ENCODE measurements at regions not wholly inside any gene's neighbourhood (a gene's known extent, or its start where the extent isn't known, plus 50 kb on each side); places are given as distances from the start of the nearest gene placed in this dataset.
"Not testable (repeated sequence)": the region's sequence is repeated elsewhere in the genome, so short reads cannot be mapped to it uniquely, and the experiment has no call there.

DNA sequence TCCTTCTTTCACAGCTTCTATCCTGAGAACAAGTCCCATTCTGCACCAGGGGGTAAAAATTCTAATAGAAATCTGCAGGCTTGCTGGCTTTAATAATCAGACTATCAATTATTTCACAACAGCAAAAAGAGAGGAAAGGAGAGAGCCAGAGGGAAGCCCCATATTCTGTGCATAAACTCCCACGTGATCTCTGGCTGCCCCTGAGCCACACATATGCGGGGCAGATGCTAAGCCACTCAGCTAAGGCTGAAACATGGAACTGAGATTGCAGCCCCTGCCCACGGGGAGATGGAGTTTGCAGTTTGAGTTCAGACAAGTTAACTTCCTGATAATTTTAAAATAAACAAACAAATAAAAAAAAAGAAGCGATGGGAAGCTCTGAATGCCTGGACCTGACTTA is 254.4 kb upstream of the CCDC196 start:
- DNase-seq: no peak

GRCh38 chr14:66233591-66233990 is 252.6 kb upstream of the CCDC196 start:
- DNase-seq: peak; percentile 42

- peak; percentile 80 for DNase-seq
Observed at GRCh38 chr14:66234411-66234810, 251.8 kb upstream of the CCDC196 start.

- DNase-seq: no peak
Observed at GRCh38 chr14:66237741-66238140, 248.4 kb upstream of the CCDC196 start.

- no peak for DNase-seq
Observed at GRCh38 chr14:66238969-66239368, 247.2 kb upstream of the CCDC196 start.

- DNase-seq: no peak
Observed at GRCh38 chr14:66239589-66239988, 246.6 kb upstream of the CCDC196 start.

GRCh38 chr14:66240105-66240504 is 246.1 kb upstream of the CCDC196 start:
- DNase-seq: no peak

DNA sequence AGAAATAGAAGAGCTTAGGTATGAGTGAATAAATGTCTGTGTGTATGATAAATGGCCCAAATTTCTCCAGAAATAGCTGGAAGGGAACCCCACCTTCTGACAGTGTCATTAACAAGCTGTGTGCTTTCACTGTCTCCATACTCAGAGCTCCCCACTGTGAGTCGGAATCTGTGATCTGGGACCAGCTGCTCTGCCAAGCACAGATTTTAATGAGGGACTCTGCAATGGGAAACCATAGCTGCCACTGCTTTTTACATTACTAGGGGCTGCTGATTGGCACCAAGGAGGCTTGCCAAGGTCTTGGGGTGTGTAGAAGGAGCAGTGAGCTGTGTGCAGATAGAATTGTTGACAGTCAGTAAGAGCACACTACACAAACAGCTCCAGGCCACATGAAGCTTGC is 244.2 kb upstream of the CCDC196 start:
- peak; percentile 37 for DNase-seq

- no peak for DNase-seq
Observed at GRCh38 chr14:66244834-66245233, 241.3 kb upstream of the CCDC196 start.

GRCh38 chr14:66247662-66248193 is 238.4 kb upstream of the CCDC196 start:
- no peak for DNase-seq

GRCh38 chr14:66248256-66248655 is 237.9 kb upstream of the CCDC196 start:
- no peak for DNase-seq

DNA sequence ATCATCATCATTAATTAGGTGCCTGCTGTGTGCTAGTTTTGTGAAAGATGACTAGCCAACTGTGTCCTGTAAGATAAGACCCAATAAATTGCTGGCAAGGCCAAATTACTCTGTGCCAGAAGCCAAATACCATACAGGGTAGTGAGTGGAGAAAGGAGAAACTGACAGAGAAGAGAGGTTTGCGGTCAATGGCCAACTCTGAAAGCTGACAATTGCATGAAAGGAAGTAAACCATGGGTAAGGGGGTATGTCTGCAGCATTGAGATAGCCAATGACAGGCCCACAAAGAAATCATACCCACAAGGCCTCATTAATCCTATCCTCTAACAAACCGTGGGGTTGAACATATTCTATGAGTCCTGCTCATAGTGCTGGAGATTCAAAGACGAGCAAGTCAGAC is 236.6 kb upstream of the CCDC196 start:
- no peak for DNase-seq

- no peak for DNase-seq
Observed at GRCh38 chr14:66254038-66254437, 232.1 kb upstream of the CCDC196 start.

GRCh38 chr14:66268802-66269334 is 217.3 kb upstream of the CCDC196 start:
- no peak for DNase-seq

DNA sequence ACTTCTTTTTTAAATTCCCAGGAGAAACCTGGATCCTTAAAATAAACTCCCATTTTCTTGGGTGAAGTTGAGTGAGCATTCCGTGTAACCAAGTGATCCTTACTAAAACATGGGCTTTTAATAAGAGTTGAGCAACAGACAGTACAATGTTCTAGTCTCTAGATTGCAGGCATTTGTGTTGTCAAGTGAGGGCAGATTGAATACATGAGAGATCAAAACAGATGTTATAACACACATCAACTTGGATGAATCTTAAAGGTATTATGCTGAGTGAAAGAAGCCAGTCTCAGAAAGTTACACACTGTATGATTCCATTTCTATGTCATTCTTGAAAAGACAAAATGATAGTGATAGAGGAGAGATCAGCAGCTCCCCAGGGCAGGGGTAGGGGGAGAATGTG is 213.9 kb upstream of the CCDC196 start:
- DNase-seq: no peak

- DNase-seq: no peak
Observed at GRCh38 chr14:66273261-66273832, 212.8 kb upstream of the CCDC196 start.

DNA sequence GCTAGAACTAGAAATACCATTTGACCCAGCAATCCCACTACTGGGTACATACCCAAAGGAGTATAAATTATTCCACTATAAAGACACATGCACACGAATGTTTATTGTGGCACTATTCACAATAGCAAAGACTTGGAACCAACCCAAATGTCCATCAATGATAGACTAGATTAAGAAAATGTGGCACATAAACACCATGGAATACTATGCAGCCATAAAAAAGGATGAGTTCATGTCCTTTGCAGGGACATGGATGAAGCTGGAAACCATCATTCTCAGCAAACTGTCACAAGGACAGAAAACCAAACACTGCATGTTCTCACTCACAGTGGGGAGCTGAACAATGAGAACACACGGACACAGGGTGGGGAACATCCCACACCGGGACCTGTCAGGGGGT is 207.8 kb upstream of the CCDC196 start:
- DNase-seq: not testable (repeated sequence)

DNA sequence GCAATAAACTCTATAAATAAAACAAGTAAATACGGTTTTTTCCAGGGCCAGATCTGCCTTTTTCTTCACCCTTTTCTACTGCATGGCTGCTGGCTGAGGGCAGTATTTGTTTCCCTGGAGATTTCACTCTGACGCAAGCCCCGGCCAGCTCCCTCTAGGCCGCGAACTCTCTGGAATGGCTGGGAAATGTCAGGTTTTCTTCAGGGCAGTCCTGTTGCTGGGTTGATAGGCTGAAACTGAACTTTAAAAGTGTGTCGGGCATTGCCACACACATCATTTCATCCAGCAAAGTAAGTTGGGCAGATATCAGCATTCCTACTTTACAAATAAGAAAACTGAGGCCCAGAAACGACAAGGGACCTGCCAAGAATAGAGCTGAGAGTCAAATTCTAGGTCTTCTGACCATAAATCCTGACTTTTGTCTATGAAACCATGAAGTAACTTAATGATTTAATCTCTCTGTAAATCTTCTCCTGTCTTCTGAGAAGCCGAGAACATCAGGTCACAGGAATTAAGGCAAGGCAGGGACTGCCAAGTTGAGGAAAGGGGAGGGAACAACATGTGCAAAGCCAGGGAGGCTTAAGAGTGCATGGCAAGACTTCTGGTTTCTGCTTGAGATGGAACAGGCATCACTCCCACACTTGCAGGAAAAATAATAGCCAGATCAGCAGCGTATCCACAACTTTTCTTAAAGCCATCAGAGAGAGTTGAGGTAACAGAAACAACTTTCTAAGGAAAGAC is 205.0 kb upstream of the CCDC196 start:
- DNase-seq: no peak

DNA sequence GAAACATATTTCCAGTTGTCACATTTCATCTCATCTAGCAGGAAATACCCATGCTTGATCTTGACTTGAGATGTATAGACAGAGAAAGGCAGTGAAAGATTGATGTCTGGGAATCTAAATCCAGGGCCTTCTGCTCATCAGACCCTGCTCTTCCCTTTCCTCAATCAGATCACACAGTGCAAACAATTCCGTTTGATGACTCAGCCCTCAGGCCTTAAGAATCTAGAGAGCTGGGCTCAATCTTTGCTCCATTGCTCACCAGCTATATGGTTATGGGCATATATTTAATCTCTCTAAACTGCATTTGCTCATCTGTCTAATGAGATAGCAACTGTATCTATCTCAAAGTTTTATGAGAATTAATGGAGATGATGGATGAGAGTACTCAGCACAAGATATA is 201.8 kb upstream of the CCDC196 start:
- no peak for DNase-seq

GRCh38 chr14:66288511-66288910 is 197.7 kb upstream of the CCDC196 start:
- no peak for DNase-seq

GRCh38 chr14:66291756-66292155 is 194.4 kb upstream of the CCDC196 start:
- no peak for DNase-seq

DNA sequence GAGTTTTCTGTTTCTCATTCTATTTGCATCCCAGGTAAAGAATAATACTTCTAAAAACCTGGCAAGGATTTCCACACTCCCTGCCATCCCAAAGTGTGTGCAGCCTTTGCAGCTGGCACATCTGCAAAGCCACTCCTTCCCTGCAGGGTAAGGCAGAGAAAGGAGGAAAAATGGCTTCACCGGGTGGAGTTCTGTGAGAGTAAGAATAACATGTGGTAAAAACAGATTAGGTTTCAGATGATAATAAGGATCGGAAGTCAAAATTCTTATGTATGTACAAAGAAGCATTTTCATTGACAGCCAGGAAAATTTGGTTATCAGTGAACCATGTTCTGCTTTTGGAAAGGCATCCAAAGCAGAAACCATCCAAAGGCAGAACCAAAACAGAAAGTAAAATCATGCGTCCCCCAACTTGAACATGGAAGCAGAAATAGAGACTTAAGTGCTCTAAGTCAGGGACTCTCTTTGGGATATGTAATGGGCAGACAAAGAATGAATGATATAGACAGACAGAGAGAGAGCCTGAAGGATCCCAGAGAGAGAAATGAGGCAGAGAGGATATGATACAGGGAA is 192.6 kb upstream of the CCDC196 start:
- DNase-seq: no peak

DNA sequence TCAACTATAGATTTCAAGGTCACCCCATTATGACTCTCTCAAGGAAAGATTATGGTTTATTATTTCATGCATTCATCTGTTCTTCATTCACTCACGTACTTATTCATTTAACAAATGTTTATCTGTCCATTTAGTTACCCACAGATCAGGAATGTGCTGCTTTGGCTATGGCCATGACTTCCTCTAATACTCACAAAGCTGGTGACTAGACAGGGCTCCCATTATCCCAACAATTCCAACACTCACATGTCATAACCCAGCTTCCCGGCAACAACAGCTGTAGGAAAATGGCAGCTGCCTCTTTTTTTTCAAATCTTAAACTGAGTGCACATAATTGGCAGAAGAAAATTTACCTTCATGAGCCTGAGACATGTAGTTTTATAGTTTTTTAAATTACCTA is 190.8 kb upstream of the CCDC196 start:
- no peak for DNase-seq

GRCh38 chr14:66300886-66301285 is 185.3 kb upstream of the CCDC196 start:
- no peak for DNase-seq
